Lower lobe of right lung (tissue), 2 donors: ENCODE measurements at regions not wholly inside any gene's neighbourhood (a gene's known extent, or its start where the extent isn't known, plus 50 kb on each side); places are given as distances from the start of the nearest gene placed in this dataset.
"Not testable (repeated sequence)": the region's sequence is repeated elsewhere in the genome, so short reads cannot be mapped to it uniquely, and the experiment has no call there.

Experiments
- ATAC-seq, 2 donors: fragments of 200-7000 bp; cut with Tn5 transposase; one replicate each; pipeline ENCODE4 v1.9.1; 2020 to 2022; ENCODE audit warnings: mild to moderate bottlenecking in 2 of 2, moderate library complexity in 2 of 2
- DNase-seq: peaks from one replicate; pipeline ENCODE4 v3.0.0-alpha.2; 2020
- H3K27ac ChIP-seq: fragments of 200-600 bp; one replicate; pipeline ENCODE4 v1.8.0; 2022
- H3K27me3 ChIP-seq: fragments of 200-600 bp; one replicate; pipeline ENCODE4 v1.8.0; 2022; ENCODE audit warnings: low read depth
- H3K36me3 ChIP-seq: fragments of 200-600 bp; one replicate; pipeline ENCODE4 v1.8.0; 2022; ENCODE audit warnings: mild to moderate bottlenecking
- H3K4me1 ChIP-seq: fragments of 200-600 bp; one replicate; pipeline ENCODE4 v1.8.0; 2022
- H3K4me3 ChIP-seq: fragments of 200-600 bp; one replicate; pipeline ENCODE4 v1.8.0; 2022; ENCODE audit warnings: mild to moderate bottlenecking
- H3K9me3 ChIP-seq: fragments of 200-600 bp; one replicate; pipeline ENCODE4 v1.8.0; 2022
- intact Hi-C: fragments of 100-400 bp; cut with DNase I; formaldehyde crosslinking; loops from one replicate; pipeline ENCODE4 v1.11.0; 2022
- TF ChIP-seq, protein P1 (sequence below): fragments of 200-600 bp; IDR thresholded peaks from one replicate; pipeline ENCODE4 v1.8.0; 2022; ENCODE audit warnings: antibody characterized with exemption, mild to moderate bottlenecking
- donor health status: DM: no; HTN: yes; CAD: no; lungs with severe emphysema.

DNA sequence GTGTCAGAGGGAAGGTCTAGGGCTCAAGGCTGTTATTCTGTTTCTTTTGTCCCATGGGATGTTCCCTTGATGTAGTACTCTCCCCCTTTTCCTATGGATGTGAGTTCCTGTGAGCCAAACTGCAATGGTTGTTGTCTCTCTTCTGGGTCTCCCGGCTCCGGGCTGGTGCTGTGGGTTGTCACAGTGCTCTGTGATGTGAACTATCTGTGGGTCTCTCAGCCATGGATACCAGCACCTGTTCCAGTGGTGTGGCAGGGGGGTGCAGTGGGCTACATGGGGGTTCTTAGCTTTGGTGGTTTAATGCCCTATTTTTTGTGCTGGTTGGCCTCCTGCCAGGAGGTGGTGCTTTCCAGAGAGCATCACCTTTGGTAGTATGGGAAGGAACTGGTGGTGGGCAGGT is 941.1 kb downstream of the KCNA4 start:
- ATAC-seq (no peak), DNase-seq (no peak)
- no peaks in the 10 kb centered on the region for H3K27me3 ChIP-seq
- H3K36me3 ChIP-seq: no peaks in the 10 kb centered on the region
- peaks cover 6% of the 10 kb centered on the region for H3K9me3 ChIP-seq
- intact Hi-C loops: no loop called here
- H3K27ac ChIP-seq: no peak overlapping the region
- TF ChIP-seq, protein P1, sequence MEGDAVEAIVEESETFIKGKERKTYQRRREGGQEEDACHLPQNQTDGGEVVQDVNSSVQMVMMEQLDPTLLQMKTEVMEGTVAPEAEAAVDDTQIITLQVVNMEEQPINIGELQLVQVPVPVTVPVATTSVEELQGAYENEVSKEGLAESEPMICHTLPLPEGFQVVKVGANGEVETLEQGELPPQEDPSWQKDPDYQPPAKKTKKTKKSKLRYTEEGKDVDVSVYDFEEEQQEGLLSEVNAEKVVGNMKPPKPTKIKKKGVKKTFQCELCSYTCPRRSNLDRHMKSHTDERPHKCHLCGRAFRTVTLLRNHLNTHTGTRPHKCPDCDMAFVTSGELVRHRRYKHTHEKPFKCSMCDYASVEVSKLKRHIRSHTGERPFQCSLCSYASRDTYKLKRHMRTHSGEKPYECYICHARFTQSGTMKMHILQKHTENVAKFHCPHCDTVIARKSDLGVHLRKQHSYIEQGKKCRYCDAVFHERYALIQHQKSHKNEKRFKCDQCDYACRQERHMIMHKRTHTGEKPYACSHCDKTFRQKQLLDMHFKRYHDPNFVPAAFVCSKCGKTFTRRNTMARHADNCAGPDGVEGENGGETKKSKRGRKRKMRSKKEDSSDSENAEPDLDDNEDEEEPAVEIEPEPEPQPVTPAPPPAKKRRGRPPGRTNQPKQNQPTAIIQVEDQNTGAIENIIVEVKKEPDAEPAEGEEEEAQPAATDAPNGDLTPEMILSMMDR: no peak
- no peaks in the 10 kb centered on the region for H3K4me1 ChIP-seq
- H3K4me3 ChIP-seq: no peak overlapping the region

DNA sequence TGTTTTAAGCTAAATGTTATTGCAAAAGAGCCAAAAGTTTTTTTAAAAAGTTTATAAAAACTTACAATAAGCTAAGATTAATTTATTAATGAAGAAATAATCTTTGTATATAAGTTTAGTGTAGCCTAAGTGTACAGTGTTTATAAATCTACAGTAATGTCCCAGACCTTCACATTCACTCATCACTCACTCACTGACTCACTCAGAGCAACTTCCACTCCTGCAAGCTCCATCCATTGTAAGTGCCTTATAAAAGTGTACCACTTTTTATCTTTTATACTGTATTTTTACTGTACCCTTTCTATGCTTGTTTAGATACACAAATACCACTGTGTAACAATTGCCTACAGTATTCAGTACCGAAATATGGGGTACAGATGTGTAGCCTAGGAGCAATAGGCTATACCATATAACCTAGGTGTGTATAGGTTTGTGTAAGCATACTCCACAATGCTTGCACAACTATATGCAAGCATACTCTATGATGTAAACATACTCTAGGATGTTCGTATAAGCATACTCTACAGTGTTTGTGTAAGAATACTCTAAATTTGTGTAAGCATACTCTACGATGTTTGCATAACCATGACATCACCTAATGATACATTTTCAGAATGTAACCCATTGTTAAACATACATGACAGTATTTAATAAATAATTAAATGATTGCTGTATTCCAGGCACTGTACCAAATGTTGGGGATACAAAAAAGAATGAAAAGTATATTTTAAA is 953.0 kb downstream of the KCNA4 start:
- no peaks in the 10 kb centered on the region for H3K27me3 ChIP-seq
- no peaks in the 10 kb centered on the region for H3K36me3 ChIP-seq
- intact Hi-C loops: no loop called here
- ATAC-seq (no peak), DNase-seq (no peak)
- TF ChIP-seq, protein P1: no peak
- no peaks in the 10 kb centered on the region for H3K9me3 ChIP-seq
- no peaks in the 10 kb centered on the region for H3K4me1 ChIP-seq
- no peak overlapping the region for H3K27ac ChIP-seq
- no peak overlapping the region for H3K4me3 ChIP-seq

DNA sequence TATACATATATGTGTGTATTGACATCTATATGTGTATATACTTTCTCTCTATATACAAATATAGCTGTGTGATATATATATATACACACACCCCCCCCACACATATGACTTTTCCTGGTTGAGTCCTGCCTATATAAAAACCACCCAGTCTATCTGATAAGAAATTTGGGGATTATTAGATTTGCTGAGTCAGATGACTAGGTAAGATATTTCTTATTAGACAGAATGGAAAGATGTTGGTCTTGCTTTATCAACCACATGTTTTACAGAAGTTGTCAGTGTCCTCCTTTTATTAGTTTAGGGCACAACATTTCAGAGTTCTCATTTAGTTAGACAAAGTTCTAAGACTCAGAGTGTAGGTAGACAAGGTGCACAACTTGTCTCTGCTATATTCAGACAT is 953.3 kb downstream of the METTL15 start:
- intact Hi-C loops: no loop called here
- no peak for ATAC-seq
- no peaks in the 10 kb centered on the region for H3K36me3 ChIP-seq

DNA sequence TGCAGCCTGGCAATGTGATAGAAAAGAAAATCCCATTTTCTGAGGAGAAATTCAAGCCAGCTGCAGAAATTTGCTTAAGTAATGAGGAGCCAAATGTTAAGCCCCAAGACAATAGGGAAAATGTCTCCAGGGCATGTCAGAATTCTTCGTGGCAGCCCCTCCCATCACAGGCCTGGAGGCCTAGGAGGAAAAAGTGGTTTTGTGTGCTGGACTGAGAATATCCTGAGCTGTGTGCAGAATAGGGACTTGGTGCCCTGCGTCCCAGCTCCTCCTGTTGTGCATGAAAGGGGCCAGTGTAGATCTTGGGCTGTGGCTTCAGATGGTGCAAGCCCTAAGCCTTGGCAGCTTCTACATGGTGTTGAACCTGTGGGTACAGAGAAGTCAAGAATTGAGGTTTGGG is 948.3 kb downstream of the METTL15 start:
- not testable (repeated sequence) for DNase-seq, ATAC-seq

More for the DNA sequence above, 953.3 kb downstream of the METTL15 start:
- TF ChIP-seq, protein P1: no peak
- H3K9me3 ChIP-seq: no peaks in the 10 kb centered on the region
- H3K27me3 ChIP-seq: no peaks in the 10 kb centered on the region
- no peak overlapping the region for H3K27ac ChIP-seq
- no peak overlapping the region for H3K4me3 ChIP-seq
- no peaks in the 10 kb centered on the region for H3K4me1 ChIP-seq
- no peak for DNase-seq

DNA sequence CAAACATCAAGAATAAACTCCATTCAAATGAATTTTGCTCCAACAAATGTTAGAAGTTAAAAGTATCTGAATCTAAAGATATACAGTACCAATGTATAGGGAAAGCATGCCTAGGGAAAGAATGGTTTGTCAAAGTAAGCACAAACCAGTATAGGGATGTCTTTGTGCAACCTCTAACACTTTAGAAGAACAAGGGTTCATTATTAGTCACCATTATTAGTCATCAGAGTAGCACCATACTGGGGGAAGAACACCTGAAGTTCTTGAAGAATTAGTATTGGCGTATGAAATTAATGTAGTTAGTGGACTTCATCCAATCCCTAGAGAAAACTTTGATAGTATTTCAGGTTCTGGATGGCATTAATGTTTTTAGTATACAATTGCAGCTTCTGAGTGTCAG is 943.7 kb downstream of the METTL15 start:
- no peaks in the 10 kb centered on the region for H3K27me3 ChIP-seq
- TF ChIP-seq, protein P1: no peak
- H3K4me1 ChIP-seq: no peaks in the 10 kb centered on the region
- H3K27ac ChIP-seq: no peak overlapping the region
- intact Hi-C loops: no loop called here
- H3K4me3 ChIP-seq: no peak overlapping the region
- no peaks in the 10 kb centered on the region for H3K36me3 ChIP-seq
- no peaks in the 10 kb centered on the region for H3K9me3 ChIP-seq
- ATAC-seq (no peak), DNase-seq (no peak)

More for the DNA sequence above, 948.3 kb downstream of the METTL15 start:
- H3K9me3 ChIP-seq, H3K4me3 ChIP-seq, H3K27ac ChIP-seq, H3K27me3 ChIP-seq, H3K4me1 ChIP-seq, H3K36me3 ChIP-seq, intact Hi-C loops: not testable (repeated sequence)

DNA sequence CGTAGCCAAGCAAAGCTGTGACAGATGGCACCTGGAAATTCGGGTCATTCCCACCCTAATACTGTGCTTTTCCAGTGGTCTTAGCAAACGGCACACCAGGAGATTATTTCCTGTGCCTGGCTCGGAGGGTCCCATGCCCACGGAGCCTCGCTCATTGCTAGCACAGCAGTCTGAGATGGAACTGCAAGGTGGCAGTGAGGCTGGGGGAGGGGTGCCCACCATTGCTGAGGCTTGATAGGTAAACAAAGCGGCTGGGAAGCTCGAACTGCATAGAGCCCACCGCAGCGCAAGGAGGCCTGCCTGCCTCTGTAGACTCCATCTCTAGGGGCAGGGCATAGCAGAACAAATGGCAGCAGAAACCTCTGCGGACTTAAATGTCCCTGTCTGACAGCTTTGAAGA is 942.8 kb downstream of the METTL15 start:
- DNase-seq, H3K27me3 ChIP-seq, ATAC-seq, intact Hi-C loops, H3K27ac ChIP-seq, H3K4me1 ChIP-seq, H3K9me3 ChIP-seq, H3K4me3 ChIP-seq, H3K36me3 ChIP-seq: not testable (repeated sequence)
